ENCODE measurements at regions not wholly inside any gene's neighbourhood (a gene's known extent, or its start where the extent isn't known, plus 50 kb on each side); places are given as distances from the start of the nearest gene placed in this dataset.

- in situ Hi-C loops (cut with MboI; ENCODE audit: low sequenced_read_pairs): no loop called here
- Histone ChIP-seq H3K79me1 (ENCODE audit: low read depth in 1 of 2, low read length in 2 of 2) (no peaks in the 10 kb centered on the region), H3K18ac (ENCODE audit: low read depth, low read length) (no peak overlapping the region), H3K9ac (ENCODE audit: low read depth, low read length) (no peak overlapping the region), H2BK20ac (ENCODE audit: low read depth, low read length) (no peak overlapping the region), H3K9me3 (ENCODE audit: control insufficient read depth, insufficient read depth, low read length) (peaks cover 32% of the 10 kb centered on the region), H4K91ac (ENCODE audit: insufficient read depth, low read depth, low read length) (no peak overlapping the region), H2AFZ (replicated peaks; ENCODE audit: low read length, poor library complexity) (no peak overlapping the region), H2BK5ac (ENCODE audit: low read depth, low read length, poor library complexity, severe bottlenecking) (no peak overlapping the region), H4K5ac (ENCODE audit: low read depth, low read length) (no peak overlapping the region), H3K4me2 (ENCODE audit: low read depth, low read length) (no peak overlapping the region), H3K56ac (ENCODE audit: extremely low read depth, insufficient read depth, low read length) (no peak overlapping the region), H2AK9ac (replicated peaks; ENCODE audit: low read depth, low read length, poor library complexity) (no peak overlapping the region), H3K27ac (ENCODE audit: insufficient read depth, low read length) (no peak overlapping the region), H3K23ac (ENCODE audit: low read depth, low read length) (no peak overlapping the region), H2AK5ac (ENCODE audit: low read depth, low read length) (no peak overlapping the region), H3K9me1 (ENCODE audit: insufficient read depth, low read length) (no peaks in the 10 kb centered on the region), H3K4me3 (ENCODE audit: insufficient read depth, low read depth, low read length) (no peak overlapping the region), H3K4me1 (ENCODE audit: control insufficient read depth, insufficient read depth, low read length) (no peaks in the 10 kb centered on the region), H3K36me3 (ENCODE audit: control insufficient read depth, insufficient read depth, low read length) (no peaks in the 10 kb centered on the region), H2BK15ac (ENCODE audit: low read depth, low read length) (no peak overlapping the region), H3K14ac (replicated peaks; ENCODE audit: low read depth, low read length) (no peak overlapping the region), H4K20me1 (ENCODE audit: insufficient read depth, low read length) (no peaks in the 10 kb centered on the region), H2BK120ac (ENCODE audit: low read depth, low read length) (no peak overlapping the region), H4K8ac (ENCODE audit: low read depth in 2 of 2, low read length in 2 of 2) (no peak overlapping the region), H3K4ac (ENCODE audit: low read depth, low read length) (no peak overlapping the region), H3K27me3 (ENCODE audit: control insufficient read depth, insufficient read depth, low read length) (no peaks in the 10 kb centered on the region)
- no TSS peak for BruUV-seq (replicated peaks)
- no peak for ATAC-seq (ENCODE audit: low read depth)
- DNase-seq: no peak
- intact Hi-C loops (cut with micrococcal nuclease): no loop called here
- CTCF ChIA-PET: no interaction called here
- POLR2A ChIA-PET (ENCODE audit: unreplicated experiment): no interaction called here
- TF ChIP-seq POLR2A (IDR thresholded peaks at IDR 0.05; ENCODE audit: low read depth, low read length) (no peak), RAD21 (IDR thresholded peaks at IDR 0.05; ENCODE audit: low read length) (no peak), BHLHE40 (IDR thresholded peaks at IDR 0.05; ENCODE audit: low read depth, low read length) (no peak), NFE2L2 (IDR thresholded peaks at IDR 0.05; ENCODE audit: low read depth, low read length) (no peak), SMC3 (IDR thresholded peaks at IDR 0.05; ENCODE audit: low read depth, low read length) (no peak), ELK1 (IDR thresholded peaks at IDR 0.05; ENCODE audit: borderline replicate concordance, low read depth, low read length) (no peak), FOS (IDR thresholded peaks at IDR 0.05; ENCODE audit: low read depth, low read length) (no peak), MAZ (IDR thresholded peaks at IDR 0.05; ENCODE audit: borderline replicate concordance, low read depth, low read length) (no peak), MXI1 (IDR thresholded peaks at IDR 0.05; ENCODE audit: borderline replicate concordance, low read depth, low read length) (no peak), RCOR1 (IDR thresholded peaks at IDR 0.05; ENCODE audit: insufficient replicate concordance, low read length) (no peak), RFX5 (IDR thresholded peaks at IDR 0.05; ENCODE audit: low read depth, low read length) (no peak), CHD1 (IDR thresholded peaks at IDR 0.05; ENCODE audit: low read depth, low read length) (no peak), MAFK (IDR thresholded peaks at IDR 0.05; ENCODE audit: low read depth, low read length) (no peak), CTCF (conservative IDR thresholded peaks at IDR 0.05; ENCODE audit: low read depth, low read length) (no peak), USF2 (IDR thresholded peaks at IDR 0.05; ENCODE audit: low read depth, low read length) (no peak), CEBPB (IDR thresholded peaks at IDR 0.05; ENCODE audit: low read depth, low read length) (no peak)
- WGBS, 2 experiments (ENCODE audit: extremely low coverage in 2 of 2, insufficient read length in 1 of 2): 27% methylated on average over 2 of the region's 4 CpGs; no CpG with 5 or more reads in 1 of the 2 experiments
- dilution Hi-C loops (cut with HindIII; ENCODE audit: low sequenced_read_pairs, unreplicated experiment): no loop called here
Measured at GRCh38 chr15:93261845-93262244, 172.8 kb upstream of the RGMA start.
